ENCODE measurements at regions not wholly inside any gene's neighbourhood (a gene's known extent, or its start where the extent isn't known, plus 50 kb on each side); places are given as distances from the start of the nearest gene placed in this dataset.

DNA sequence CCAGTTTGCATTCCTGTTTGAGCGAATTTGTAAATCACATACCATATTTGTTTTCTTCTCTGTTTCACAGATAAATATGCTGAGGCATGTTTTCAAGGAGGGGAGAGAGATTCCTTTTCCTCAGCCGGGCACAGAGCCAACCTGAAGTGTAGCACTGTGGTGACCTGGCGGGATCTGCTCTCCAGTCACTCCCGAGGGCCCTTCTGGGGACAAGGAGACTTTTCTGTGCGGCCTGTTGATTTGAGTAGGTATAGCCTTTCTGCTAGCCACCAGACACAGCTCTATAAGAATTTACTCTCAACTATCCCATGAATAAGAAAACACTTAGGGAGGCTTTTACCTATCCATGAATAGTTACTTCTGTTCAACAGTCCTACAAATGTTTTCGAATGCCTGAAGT, 63.5 kb upstream of the FDX1 start:
- Mint-ChIP-seq H3K9me3 (no peaks in the 10 kb centered on the region), H3K4me1 (no peaks in the 10 kb centered on the region), H3K27me3 (ENCODE audit: low read depth in 2 of 2) (peaks cover 0 to 3% of the 10 kb centered on the region in 2 donors), H3K27ac (no peak overlapping the region), H3K4me3 (no peak overlapping the region), H3K36me3 (no peaks in the 10 kb centered on the region)
- Histone ChIP-seq H3K9me3 (ENCODE audit: control insufficient read depth, insufficient read depth, low read length) (no peaks in the 10 kb centered on the region), H3K27me3 (ENCODE audit: control insufficient read depth, insufficient read depth, low read length) (no peaks in the 10 kb centered on the region), H3K36me3 (ENCODE audit: control insufficient read depth, insufficient read depth, low read length) (no peaks in the 10 kb centered on the region), H3K4me3 (ENCODE audit: low read length) (no peak overlapping the region), H3K27ac (ENCODE audit: low read length) (no peak overlapping the region), H3K4me1 (ENCODE audit: control insufficient read depth, insufficient read depth, low read length) (no peaks in the 10 kb centered on the region)
- intact Hi-C loops (cut with micrococcal nuclease): no loop called here
- 84% methylated on average over 4 of the region's 6 CpGs for WGBS (ENCODE audit: insufficient coverage)
- ATAC-seq: no peak
- TF ChIP-seq, protein P1, sequence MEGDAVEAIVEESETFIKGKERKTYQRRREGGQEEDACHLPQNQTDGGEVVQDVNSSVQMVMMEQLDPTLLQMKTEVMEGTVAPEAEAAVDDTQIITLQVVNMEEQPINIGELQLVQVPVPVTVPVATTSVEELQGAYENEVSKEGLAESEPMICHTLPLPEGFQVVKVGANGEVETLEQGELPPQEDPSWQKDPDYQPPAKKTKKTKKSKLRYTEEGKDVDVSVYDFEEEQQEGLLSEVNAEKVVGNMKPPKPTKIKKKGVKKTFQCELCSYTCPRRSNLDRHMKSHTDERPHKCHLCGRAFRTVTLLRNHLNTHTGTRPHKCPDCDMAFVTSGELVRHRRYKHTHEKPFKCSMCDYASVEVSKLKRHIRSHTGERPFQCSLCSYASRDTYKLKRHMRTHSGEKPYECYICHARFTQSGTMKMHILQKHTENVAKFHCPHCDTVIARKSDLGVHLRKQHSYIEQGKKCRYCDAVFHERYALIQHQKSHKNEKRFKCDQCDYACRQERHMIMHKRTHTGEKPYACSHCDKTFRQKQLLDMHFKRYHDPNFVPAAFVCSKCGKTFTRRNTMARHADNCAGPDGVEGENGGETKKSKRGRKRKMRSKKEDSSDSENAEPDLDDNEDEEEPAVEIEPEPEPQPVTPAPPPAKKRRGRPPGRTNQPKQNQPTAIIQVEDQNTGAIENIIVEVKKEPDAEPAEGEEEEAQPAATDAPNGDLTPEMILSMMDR (IDR thresholded peaks at IDR 0.05): no peak
- no peak for DNase-seq

GRCh38 chr11:110367571-110367970, 62.2 kb upstream of the FDX1 start:
- Mint-ChIP-seq H3K4me3 (no peak overlapping the region), H3K27ac (no peak overlapping the region), H3K36me3 (no peaks in the 10 kb centered on the region), H3K9me3 (no peaks in the 10 kb centered on the region), H3K27me3 (ENCODE audit: low read depth in 2 of 2) (peaks cover 0 to 3% of the 10 kb centered on the region in 2 donors), H3K4me1 (no peaks in the 10 kb centered on the region)
- no peaks in the 10 kb centered on the region for H3K9me3 ChIP-seq (ENCODE audit: control insufficient read depth, insufficient read depth, low read length)
- DNase-seq (no peak), ATAC-seq (no peak)
- no peaks in the 10 kb centered on the region for H3K4me1 ChIP-seq (ENCODE audit: control insufficient read depth, insufficient read depth, low read length)
- no peak overlapping the region for H3K4me3 ChIP-seq (ENCODE audit: low read length)
- no peaks in the 10 kb centered on the region for H3K27me3 ChIP-seq (ENCODE audit: control insufficient read depth, insufficient read depth, low read length)
- no peaks in the 10 kb centered on the region for H3K36me3 ChIP-seq (ENCODE audit: control insufficient read depth, insufficient read depth, low read length)
- TF ChIP-seq, protein P1 (IDR thresholded peaks at IDR 0.05): no peak
- no peak overlapping the region for H3K27ac ChIP-seq (ENCODE audit: low read length)
- intact Hi-C loops (cut with micrococcal nuclease): no loop called here
- no CpG with 5 or more reads among the region's 2 CpGs for WGBS (ENCODE audit: insufficient coverage)

GRCh38 chr11:110371084-110371483, 58.7 kb upstream of the FDX1 start:
- TF ChIP-seq, protein P1 (IDR thresholded peaks at IDR 0.05): no peak
- intact Hi-C loops (cut with micrococcal nuclease): no loop called here
- Mint-ChIP-seq H3K4me3 (no peak overlapping the region), H3K27me3 (ENCODE audit: low read depth in 2 of 2) (peaks cover 0 to 6% of the 10 kb centered on the region in 2 donors), H3K9me3 (no peaks in the 10 kb centered on the region), H3K4me1 (no peaks in the 10 kb centered on the region), H3K27ac (no peak overlapping the region), H3K36me3 (no peaks in the 10 kb centered on the region)
- WGBS (ENCODE audit: insufficient coverage): 85% methylated on average over 1 of the region's 1 CpG
- Histone ChIP-seq H3K9me3 (ENCODE audit: control insufficient read depth, insufficient read depth, low read length) (no peaks in the 10 kb centered on the region), H3K4me1 (ENCODE audit: control insufficient read depth, insufficient read depth, low read length) (no peaks in the 10 kb centered on the region), H3K27ac (ENCODE audit: low read length) (no peak overlapping the region), H3K27me3 (ENCODE audit: control insufficient read depth, insufficient read depth, low read length) (no peaks in the 10 kb centered on the region), H3K4me3 (ENCODE audit: low read length) (no peak overlapping the region), H3K36me3 (ENCODE audit: control insufficient read depth, insufficient read depth, low read length) (no peaks in the 10 kb centered on the region)
- ATAC-seq (no peak), DNase-seq (no peak)

DNA sequence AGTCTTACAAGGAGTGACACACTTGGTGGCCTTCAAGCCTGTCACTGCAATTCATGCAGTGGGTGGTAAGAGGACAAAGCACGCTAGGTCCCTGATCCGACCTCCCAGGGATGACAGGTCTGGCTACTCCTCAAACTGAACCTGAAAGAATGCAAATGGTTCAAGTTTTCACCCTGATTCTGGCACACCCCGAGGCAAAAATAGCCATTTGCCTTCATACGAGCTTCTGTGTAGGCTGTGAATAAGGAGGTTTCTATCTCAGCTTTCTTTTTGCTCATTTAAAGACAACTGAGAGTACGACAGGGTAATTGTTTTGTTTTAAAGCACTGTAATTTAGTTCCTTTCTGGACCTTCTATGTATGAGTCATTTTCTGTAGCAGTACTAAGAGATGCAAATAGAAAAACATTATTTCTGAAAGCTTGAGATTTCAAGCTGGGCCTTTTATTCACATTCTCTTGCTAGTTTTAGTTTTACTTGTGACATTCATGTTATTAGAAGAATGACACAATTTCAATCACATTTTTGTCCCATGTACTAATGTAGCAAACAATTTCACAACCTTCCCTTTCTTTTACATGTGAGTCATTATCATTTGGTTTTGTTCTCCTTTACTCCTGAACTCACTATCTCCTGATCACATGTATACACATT, 56.6 kb upstream of the FDX1 start:
- Mint-ChIP-seq H3K27me3 (ENCODE audit: low read depth in 2 of 2) (peaks cover 7 to 9% of the 10 kb centered on the region in 2 donors), H3K9me3 (no peaks in the 10 kb centered on the region), H3K4me1 (peaks cover 5 to 6% of the 10 kb centered on the region in 2 donors), H3K36me3 (no peaks in the 10 kb centered on the region), H3K4me3 (no peak overlapping the region), H3K27ac (no peak overlapping the region)
- no peak overlapping the region for H3K4me3 ChIP-seq (ENCODE audit: low read length)
- 69% methylated on average over 5 of the region's 5 CpGs for WGBS (ENCODE audit: insufficient coverage)
- H3K4me1 ChIP-seq (ENCODE audit: control insufficient read depth, insufficient read depth, low read length): no peaks in the 10 kb centered on the region
- ATAC-seq (no peak), DNase-seq (no peak)
- no peaks in the 10 kb centered on the region for H3K36me3 ChIP-seq (ENCODE audit: control insufficient read depth, insufficient read depth, low read length)
- no peak overlapping the region for H3K27ac ChIP-seq (ENCODE audit: low read length)
- intact Hi-C loops (cut with micrococcal nuclease): no loop called here
- H3K27me3 ChIP-seq (ENCODE audit: control insufficient read depth, insufficient read depth, low read length): no peaks in the 10 kb centered on the region
- TF ChIP-seq, protein P1 (IDR thresholded peaks at IDR 0.05): no peak
- H3K9me3 ChIP-seq (ENCODE audit: control insufficient read depth, insufficient read depth, low read length): no peaks in the 10 kb centered on the region
